ENCODE measurements at regions not wholly inside any gene's neighbourhood (a gene's known extent, or its start where the extent isn't known, plus 50 kb on each side); places are given as distances from the start of the nearest gene placed in this dataset.

- Histone ChIP-seq H3K27ac (ENCODE audit: low read length in 2 of 2) (no peak overlapping the region), H3K79me2 (ENCODE audit: control insufficient read depth, insufficient read depth, low read length) (no peaks in the 10 kb centered on the region), H3K9me3 (ENCODE audit: control extremely low read depth in 1 of 3, control insufficient read depth in 2 of 3, insufficient read depth in 1 of 3, low read length in 2 of 3) (peaks cover 0 to under 1% (median 0%) of the 10 kb centered on the region in 3 donors), H3K9ac (ENCODE audit: low read length) (no peak overlapping the region), H4K20me1 (ENCODE audit: control insufficient read depth, insufficient read depth, low read length, poor library complexity, severe bottlenecking) (no peaks in the 10 kb centered on the region), H3K36me3 (replicated peaks in 1 of 2; ENCODE audit: control extremely low read depth in 1 of 2, control insufficient read depth in 1 of 2, extremely low read depth in 1 of 2, insufficient read depth in 2 of 2, low read length in 1 of 2) (no peaks in the 10 kb centered on the region), H3K4me2 (replicated peaks; ENCODE audit: low read depth, low read length, poor library complexity, severe bottlenecking) (no peak overlapping the region), H3K4me1 (ENCODE audit: control insufficient read depth in 2 of 2, insufficient read depth in 2 of 2, low read length in 2 of 2) (no peaks in the 10 kb centered on the region), H3K27me3 (replicated peaks in 1 of 4; ENCODE audit: control extremely low read depth in 1 of 4, control insufficient read depth in 3 of 4, insufficient read depth in 4 of 4, low read length in 3 of 4) (no peaks in the 10 kb centered on the region), H3K4me3 (ENCODE audit: control extremely low read depth in 1 of 5, extremely low read depth in 1 of 5, insufficient read depth in 1 of 5, low read depth in 2 of 5, low read length in 4 of 5) (no peak overlapping the region), H2AFZ (ENCODE audit: insufficient read depth, low read depth, low read length, poor library complexity, severe bottlenecking) (no peak overlapping the region)
- Mint-ChIP-seq H3K4me1 (no peaks in the 10 kb centered on the region), H3K27me3 (peaks cover 25% of the 10 kb centered on the region), H3K9me3 (ENCODE audit: insufficient read depth) (no peaks in the 10 kb centered on the region), H3K27ac (no peak overlapping the region), H3K4me3 (no peak overlapping the region)
- WGBS (ENCODE audit: insufficient coverage) = 86% methylated on average over 2 of the region's 2 CpGs
- intact Hi-C loops (cut with micrococcal nuclease) = no loop called here
- POLR2A ChIA-PET = no interaction called here
- DNase-seq = no peak
- CTCF ChIA-PET = no interaction called here
- no peak for ATAC-seq (ENCODE audit: low read depth)
- TF ChIP-seq CTCF (IDR thresholded peaks at IDR 0.05) = no peak
- no peak for TF ChIP-seq EZH2 (IDR thresholded peaks at IDR 0.05; ENCODE audit: borderline replicate concordance, insufficient read depth, low read depth, low read length, poor library complexity, severe bottlenecking)
Observed at GRCh38 chr7:24510759-24511158, 62.5 kb upstream of the PALS2 start.

GRCh38 chr7:24517166-24517565 lies 56.1 kb upstream of the PALS2 start:
- no peak overlapping the region for H3K4me3 ChIP-seq (ENCODE audit: control extremely low read depth in 1 of 5, extremely low read depth in 1 of 5, insufficient read depth in 1 of 5, low read depth in 2 of 5, low read length in 4 of 5)
- H3K27me3 Mint-ChIP-seq = peaks cover 54% of the 10 kb centered on the region
- no peak overlapping the region for H3K4me2 ChIP-seq (replicated peaks; ENCODE audit: low read depth, low read length, poor library complexity, severe bottlenecking)
- TF ChIP-seq CTCF (IDR thresholded peaks at IDR 0.05) = no peak
- no peak for TF ChIP-seq EZH2 (IDR thresholded peaks at IDR 0.05; ENCODE audit: borderline replicate concordance, insufficient read depth, low read depth, low read length, poor library complexity, severe bottlenecking)
- no peaks in the 10 kb centered on the region for H3K9me3 Mint-ChIP-seq (ENCODE audit: insufficient read depth)
- H3K4me3 Mint-ChIP-seq = no peak overlapping the region
- H3K27me3 ChIP-seq (replicated peaks in 1 of 4; ENCODE audit: control extremely low read depth in 1 of 4, control insufficient read depth in 3 of 4, insufficient read depth in 4 of 4, low read length in 3 of 4) = peaks cover 0 to 6% (median 4%) of the 10 kb centered on the region in 4 experiments
- ATAC-seq (ENCODE audit: low read depth) (no peak), DNase-seq (no peak)
- H3K79me2 ChIP-seq (ENCODE audit: control insufficient read depth, insufficient read depth, low read length) = no peaks in the 10 kb centered on the region
- H3K27ac Mint-ChIP-seq = no peak overlapping the region
- H3K9me3 ChIP-seq (ENCODE audit: control extremely low read depth in 1 of 3, control insufficient read depth in 2 of 3, insufficient read depth in 1 of 3, low read length in 2 of 3) = peaks cover 0 to 2% (median 0%) of the 10 kb centered on the region in 3 donors
- CTCF ChIA-PET = no interaction called here
- no peaks in the 10 kb centered on the region for H3K4me1 ChIP-seq (ENCODE audit: control insufficient read depth in 2 of 2, insufficient read depth in 2 of 2, low read length in 2 of 2)
- POLR2A ChIA-PET = no interaction called here
- no peak overlapping the region for H3K9ac ChIP-seq (ENCODE audit: low read length)
- no peaks in the 10 kb centered on the region for H3K4me1 Mint-ChIP-seq
- H4K20me1 ChIP-seq (ENCODE audit: control insufficient read depth, insufficient read depth, low read length, poor library complexity, severe bottlenecking) = no peaks in the 10 kb centered on the region
- H3K27ac ChIP-seq (ENCODE audit: low read length in 2 of 2) = no peak overlapping the region
- H3K36me3 ChIP-seq (replicated peaks in 1 of 2; ENCODE audit: control extremely low read depth in 1 of 2, control insufficient read depth in 1 of 2, extremely low read depth in 1 of 2, insufficient read depth in 2 of 2, low read length in 1 of 2) = no peaks in the 10 kb centered on the region
- H2AFZ ChIP-seq (ENCODE audit: insufficient read depth, low read depth, low read length, poor library complexity, severe bottlenecking) = no peak overlapping the region
- no CpG with 5 or more reads among the region's 1 CpG for WGBS (ENCODE audit: insufficient coverage)
- intact Hi-C loops (cut with micrococcal nuclease) = no loop called here

Measured in B cell (primary cell).